AG10803 (cell line): ENCODE measurements at regions not wholly inside any gene's neighbourhood (a gene's known extent, or its start where the extent isn't known, plus 50 kb on each side); places are given as distances from the start of the nearest gene placed in this dataset.

Experiments
- DNase-seq: peaks from one replicate; pipeline ENCODE4 v3.0.0; 2010; ENCODE audit warnings: low read depth
- H3K4me3 ChIP-seq: 2 replicates; pipeline ENCODE4 v1.5.1; 2011; ENCODE audit warnings: mild to moderate bottlenecking, low read length, control low read depth
- TF ChIP-seq, protein P1 (sequence below): conservative IDR thresholded peaks from 2 replicates; pipeline ENCODE4 v1.5.1; 2011; ENCODE audit warnings: mild to moderate bottlenecking, low read length, control low read depth, inconsistent platforms

DNA sequence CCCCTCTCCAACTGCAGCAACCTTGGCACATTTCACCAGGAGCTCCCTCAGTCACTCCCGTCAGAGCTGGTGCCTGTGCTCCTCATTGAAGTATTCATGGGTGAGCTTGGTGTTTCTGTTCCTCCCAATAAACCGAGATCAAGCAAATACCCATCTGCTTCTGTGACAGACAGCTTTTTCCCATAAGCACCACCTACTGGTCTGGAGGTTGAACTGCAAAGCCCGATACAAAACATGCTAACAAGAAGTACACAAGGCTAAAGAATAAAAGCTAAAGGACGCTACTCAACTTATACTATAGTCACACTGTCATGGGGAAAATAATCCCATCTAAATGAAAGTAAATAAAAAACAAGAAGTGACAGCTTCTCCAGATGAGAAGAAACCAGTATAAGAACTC is 111.9 kb upstream of the C21orf91 start:
- no peak for DNase-seq
- H3K4me3 ChIP-seq = no peak overlapping the region
- TF ChIP-seq, protein P1, sequence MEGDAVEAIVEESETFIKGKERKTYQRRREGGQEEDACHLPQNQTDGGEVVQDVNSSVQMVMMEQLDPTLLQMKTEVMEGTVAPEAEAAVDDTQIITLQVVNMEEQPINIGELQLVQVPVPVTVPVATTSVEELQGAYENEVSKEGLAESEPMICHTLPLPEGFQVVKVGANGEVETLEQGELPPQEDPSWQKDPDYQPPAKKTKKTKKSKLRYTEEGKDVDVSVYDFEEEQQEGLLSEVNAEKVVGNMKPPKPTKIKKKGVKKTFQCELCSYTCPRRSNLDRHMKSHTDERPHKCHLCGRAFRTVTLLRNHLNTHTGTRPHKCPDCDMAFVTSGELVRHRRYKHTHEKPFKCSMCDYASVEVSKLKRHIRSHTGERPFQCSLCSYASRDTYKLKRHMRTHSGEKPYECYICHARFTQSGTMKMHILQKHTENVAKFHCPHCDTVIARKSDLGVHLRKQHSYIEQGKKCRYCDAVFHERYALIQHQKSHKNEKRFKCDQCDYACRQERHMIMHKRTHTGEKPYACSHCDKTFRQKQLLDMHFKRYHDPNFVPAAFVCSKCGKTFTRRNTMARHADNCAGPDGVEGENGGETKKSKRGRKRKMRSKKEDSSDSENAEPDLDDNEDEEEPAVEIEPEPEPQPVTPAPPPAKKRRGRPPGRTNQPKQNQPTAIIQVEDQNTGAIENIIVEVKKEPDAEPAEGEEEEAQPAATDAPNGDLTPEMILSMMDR = peak; percentile 27

DNA sequence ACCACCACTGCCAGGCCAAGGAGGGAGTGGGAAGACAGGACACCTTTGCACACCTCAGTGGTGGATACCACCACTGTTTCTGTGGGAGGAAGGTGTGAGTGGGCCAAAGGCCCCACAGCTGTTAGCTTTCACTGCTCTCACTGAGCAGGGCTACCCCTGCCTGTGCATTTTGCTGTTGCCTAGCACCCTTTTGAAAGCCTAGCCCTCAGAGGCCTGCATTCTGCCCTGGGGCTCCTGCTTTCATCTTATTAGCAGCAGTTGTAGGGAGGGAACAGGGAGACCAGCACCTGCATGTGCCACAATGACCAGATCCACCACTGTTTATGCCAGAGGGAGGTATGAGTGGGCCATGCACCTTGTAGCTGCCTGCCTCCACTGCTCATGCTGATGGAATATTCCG is 110.9 kb upstream of the C21orf91 start:
- DNase-seq = no peak
- TF ChIP-seq, protein P1 = no peak
- H3K4me3 ChIP-seq = no peak overlapping the region

DNA sequence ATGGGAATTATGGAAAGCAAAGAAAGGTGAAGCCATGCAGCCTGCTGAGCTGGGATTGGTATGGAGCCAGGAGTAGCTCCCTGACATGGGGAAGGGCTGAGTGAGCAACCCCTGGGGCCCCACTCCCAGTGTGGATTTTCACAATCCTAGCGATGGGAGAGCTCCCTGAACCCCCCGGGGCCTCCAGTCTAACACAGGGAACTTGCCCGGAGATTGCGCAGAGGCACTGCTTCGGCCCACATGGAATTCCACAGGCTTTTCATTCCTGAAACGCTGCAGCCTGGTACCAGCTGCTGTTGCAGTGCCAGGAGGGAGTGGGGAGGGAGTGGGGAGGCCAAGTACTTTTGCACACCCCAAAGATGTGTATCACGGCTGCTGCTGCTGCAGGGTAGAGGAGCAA is 110.4 kb upstream of the C21orf91 start:
- H3K4me3 ChIP-seq = no peak overlapping the region
- TF ChIP-seq, protein P1 = no peak
- DNase-seq = no peak

DNA sequence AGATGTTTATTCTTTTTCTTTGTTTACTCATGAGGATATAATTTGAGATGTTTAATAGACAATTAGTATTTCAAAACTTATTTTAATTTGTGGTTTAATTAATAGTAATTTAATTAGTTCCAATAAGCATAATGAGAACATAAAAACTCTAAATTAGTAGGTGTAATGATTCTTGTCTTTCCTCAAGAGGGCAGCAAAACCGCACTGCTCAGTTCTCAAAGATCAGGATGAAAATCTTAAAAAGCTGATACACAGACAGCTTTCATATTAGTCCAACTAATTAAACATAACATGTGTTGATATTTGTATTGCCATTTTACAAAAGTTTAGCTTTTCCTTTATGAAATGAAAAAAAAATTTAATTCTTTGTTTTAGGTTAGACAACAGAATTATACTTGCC is 106.7 kb upstream of the C21orf91 start:
- peak; percentile 33 for DNase-seq
- TF ChIP-seq, protein P1 = peak; percentile 61
- no peak overlapping the region for H3K4me3 ChIP-seq

DNA sequence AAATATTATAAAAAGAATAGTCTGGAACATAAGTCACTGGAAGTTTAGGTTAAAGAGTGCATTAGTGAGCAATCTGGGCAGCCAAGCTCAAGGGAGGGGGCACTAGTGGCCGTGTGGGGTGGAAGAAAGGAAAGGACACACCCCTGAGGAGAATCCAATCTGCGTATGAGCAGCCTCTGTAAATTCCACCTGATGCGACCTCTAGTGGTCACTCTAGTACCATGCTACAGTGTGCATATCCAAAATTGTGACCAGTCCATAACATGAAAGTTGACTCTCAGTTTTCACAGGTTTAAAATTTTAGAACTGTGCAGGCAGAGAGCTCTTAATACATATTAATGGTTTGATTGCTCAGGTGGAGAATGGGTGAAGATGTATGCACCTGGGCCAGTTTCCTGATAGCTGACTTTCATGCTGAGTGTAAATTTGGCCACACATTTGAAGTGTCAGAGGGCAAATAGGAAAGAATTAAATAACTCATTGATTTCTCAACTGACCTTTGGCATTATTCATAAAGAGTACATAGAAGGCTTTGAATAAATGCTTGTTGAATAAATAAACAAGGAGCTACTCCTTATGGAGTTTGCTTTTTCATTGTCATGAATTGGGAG is 105.9 kb upstream of the C21orf91 start:
- peak; percentile 51 for DNase-seq
- TF ChIP-seq, protein P1 = peak; percentile 95
- no peak overlapping the region for H3K4me3 ChIP-seq

DNA sequence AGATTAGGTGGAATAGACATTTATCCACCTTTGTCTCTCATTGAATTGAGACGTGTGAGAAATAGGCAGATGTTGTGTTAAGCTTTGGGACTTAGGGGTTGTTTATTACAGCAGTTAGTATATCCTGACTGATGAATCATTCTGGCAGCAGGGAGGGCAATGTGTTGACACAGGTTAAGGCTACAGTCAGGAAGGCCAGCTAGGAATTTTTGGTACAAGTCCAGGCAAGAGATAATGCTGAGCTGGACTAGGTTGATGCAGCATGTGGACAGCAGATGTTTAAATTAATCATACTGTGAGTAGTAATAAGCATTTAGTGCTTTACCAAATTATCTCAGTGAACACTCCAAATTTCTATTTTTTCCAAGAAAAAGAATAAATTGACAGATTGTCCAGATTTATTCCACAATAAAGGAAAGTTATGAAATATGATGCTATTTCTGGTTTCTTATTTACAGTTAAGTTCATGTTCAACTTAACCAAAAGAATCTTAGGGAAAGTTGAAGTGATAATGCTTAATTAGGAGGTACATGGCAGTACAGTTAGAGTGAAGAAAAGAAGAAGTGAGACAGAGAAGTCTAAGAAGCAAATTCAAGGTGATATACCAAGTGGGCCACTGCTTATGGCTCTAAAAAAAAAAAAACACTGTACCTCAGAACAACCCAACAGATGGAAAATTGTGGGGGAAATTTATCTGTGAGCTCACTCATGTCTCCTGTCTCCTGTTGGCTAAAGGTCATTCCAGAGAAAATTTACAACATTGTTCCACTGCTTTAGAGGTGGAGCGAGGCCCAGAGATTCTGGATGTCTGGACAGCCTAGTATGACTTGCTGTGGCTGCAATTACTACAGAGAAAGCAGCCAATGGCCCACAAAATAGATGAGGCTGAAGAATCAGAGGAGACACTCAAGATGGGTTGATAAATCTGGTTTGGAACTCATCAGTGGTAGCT is 102.7 kb upstream of the C21orf91 start:
- TF ChIP-seq, protein P1 = no peak
- DNase-seq = peak; percentile 91
- no peak overlapping the region for H3K4me3 ChIP-seq

DNA sequence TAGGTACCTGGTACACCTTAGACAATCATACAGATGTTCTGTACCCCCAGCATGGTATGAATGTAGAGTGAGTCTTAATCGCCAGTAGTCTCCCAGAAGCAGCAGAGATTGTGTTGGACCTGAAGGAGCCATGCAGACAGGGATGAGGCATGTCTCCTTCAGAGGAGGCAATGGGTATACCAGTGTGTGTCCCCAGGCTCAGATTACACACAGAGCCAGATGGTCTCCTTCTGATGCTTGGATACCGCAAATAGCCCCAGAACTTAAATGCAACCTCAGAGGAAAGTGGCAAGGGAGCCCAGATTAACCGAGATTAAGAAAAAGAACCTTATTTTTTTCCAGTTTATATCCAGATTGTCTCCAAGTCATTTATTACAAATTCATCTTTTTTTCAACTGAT is 96.8 kb upstream of the C21orf91 start:
- DNase-seq = no peak
- H3K4me3 ChIP-seq = no peak overlapping the region
- TF ChIP-seq, protein P1 = no peak
